B cell (primary cell): ENCODE measurements at regions not wholly inside any gene's neighbourhood (a gene's known extent, or its start where the extent isn't known, plus 50 kb on each side); places are given as distances from the start of the nearest gene placed in this dataset.

Experiments used
- ATAC-seq: fragments of 200-7000 bp; cut with Tn5 transposase; one replicate; pipeline ENCODE4 v1.10.0; 2021; ENCODE audit warnings: low read depth, mild to moderate bottlenecking, moderate number of reproducible peaks, moderate library complexity
- CTCF ChIA-PET: fragments of 350-600 bp; sonication (Branson Sonifier 250); formaldehyde crosslinking; loops from one replicate; lab custom pipeline; 2021; ENCODE audit warnings: antibody characterized with exemption, inconsistent platforms; lab: Charles Lee
- POLR2A ChIA-PET: fragments of 350-600 bp; sonication (Branson Sonifier 250); formaldehyde crosslinking; loops from one replicate; lab custom pipeline; 2021; ENCODE audit warnings: antibody characterized with exemption; lab: Charles Lee
- DNase-seq: peaks from one replicate; pipeline ENCODE4 v3.0.0; 2013
- H2AFZ ChIP-seq: 2 replicates; pipeline ENCODE4 v1.6.1; 2012; ENCODE audit warnings: mild to moderate bottlenecking, low read depth, low read length; ENCODE audit not compliant: insufficient read depth, poor library complexity, severe bottlenecking
- H3K27ac ChIP-seq, 2 donors: 1 replicate in 1 of 2; 2 replicates in 1 of 2; pipeline ENCODE4 v1.5.1; 2012 to 2013; ENCODE audit warnings: low read length in 2 of 2, mild to moderate bottlenecking in 2 of 2, moderate library complexity in 1 of 2
- H3K27me3 ChIP-seq, 4 experiments: fragments of 200-600 bp in 1 of 4; sonication (generic) in 1 of 4; replicated peaks in 1 of 4; 1 replicate in 2 of 4; 2 replicates in 2 of 4; pipeline versions ENCODE4 v1.6.1 to v1.7.0; 2013 to 2016; ENCODE audit warnings: low read length in 3 of 4, mild to moderate bottlenecking in 2 of 4, mixed read lengths in 1 of 4, moderate library complexity in 1 of 4; ENCODE audit not compliant: insufficient read depth in 4 of 4, control insufficient read depth in 3 of 4; ENCODE audit errors: control extremely low read depth in 1 of 4
- H3K36me3 ChIP-seq, 2 experiments: replicated peaks in 1 of 2; 1 replicate in 1 of 2; 2 replicates in 1 of 2; pipeline versions ENCODE4 v1.6.1 to v1.7.1; 2013; ENCODE audit warnings: low read length in 1 of 2; ENCODE audit not compliant: insufficient read depth in 2 of 2, control insufficient read depth in 1 of 2; ENCODE audit errors: control extremely low read depth in 1 of 2, extremely low read depth in 1 of 2
- H3K4me1 ChIP-seq, 2 donors: fragments of 200-600 bp in 1 of 2; sonication (generic) in 1 of 2; 1 replicate in 1 of 2; 2 replicates in 1 of 2; pipeline versions ENCODE4 v1.5.1 to v1.6.1; 2013 to 2017; ENCODE audit warnings: low read length in 2 of 2; ENCODE audit not compliant: control insufficient read depth in 2 of 2, insufficient read depth in 2 of 2
- H3K4me2 ChIP-seq: replicated peaks from 2 replicates; pipeline ENCODE3; 2012; ENCODE audit warnings: mild to moderate bottlenecking, low read depth, low read length; ENCODE audit not compliant: poor library complexity, severe bottlenecking
- H3K4me3 ChIP-seq, 5 experiments: fragments of 200-600 bp in 1 of 5; sonication (generic) in 1 of 5; 1 replicate in 3 of 5; 2 replicates in 2 of 5; pipeline versions ENCODE4 v1.5.1 to v1.7.0; 2011 to 2016; ENCODE audit warnings: low read length in 4 of 5, mild to moderate bottlenecking in 4 of 5, low read depth in 2 of 5, control low read depth in 1 of 5, moderate library complexity in 1 of 5; ENCODE audit not compliant: insufficient read depth in 1 of 5; ENCODE audit errors: control extremely low read depth in 1 of 5, extremely low read depth in 1 of 5
- H3K79me2 ChIP-seq: fragments of 200-600 bp; sonication (generic); one replicate; pipeline ENCODE4 v1.6.0; 2016; ENCODE audit warnings: low read length; ENCODE audit not compliant: control insufficient read depth, insufficient read depth
- H3K9ac ChIP-seq: fragments of 200-600 bp; sonication (generic); 2 replicates; pipeline ENCODE4 v1.6.1; 2017; ENCODE audit warnings: mild to moderate bottlenecking, low read length, moderate library complexity
- H3K9me3 ChIP-seq, 3 donors: one replicate each; pipeline versions ENCODE4 v1.6.1 to v1.7.1; 2013; ENCODE audit warnings: low read length in 2 of 3; ENCODE audit not compliant: control insufficient read depth in 2 of 3, insufficient read depth in 1 of 3; ENCODE audit errors: control extremely low read depth in 1 of 3
- H4K20me1 ChIP-seq: 2 replicates; pipeline ENCODE4 v1.6.0; 2012; ENCODE audit warnings: mild to moderate bottlenecking, low read length; ENCODE audit not compliant: insufficient read depth, control insufficient read depth, poor library complexity, severe bottlenecking
- H3K27ac Mint-ChIP-seq: one replicate; pipeline ENCODE4 v1.8.0; 2021; ENCODE audit warnings: mixed read lengths
- H3K27me3 Mint-ChIP-seq: one replicate; pipeline ENCODE4 v1.8.0; 2021; ENCODE audit warnings: mixed read lengths
- H3K4me1 Mint-ChIP-seq: one replicate; pipeline ENCODE4 v1.8.0; 2021; ENCODE audit warnings: mixed read lengths
- H3K4me3 Mint-ChIP-seq: one replicate; pipeline ENCODE4 v1.8.0; 2021; ENCODE audit warnings: mixed read lengths
- H3K9me3 Mint-ChIP-seq: one replicate; pipeline ENCODE4 v1.8.0; 2022; ENCODE audit warnings: mixed read lengths; ENCODE audit not compliant: insufficient read depth
- EZH2 ChIP-seq: IDR thresholded peaks from 2 replicates; pipeline ENCODE4 v1.6.1; 2012; ENCODE audit warnings: borderline replicate concordance, low read depth, mild to moderate bottlenecking, moderate library complexity, low read length; ENCODE audit not compliant: insufficient read depth, poor library complexity, severe bottlenecking
- WGBS: methylation state at CpG from one replicate; pipeline ENCODE4 v1.1.5; 2013; ENCODE audit warnings: missing lambda C conversion rate; ENCODE audit not compliant: insufficient coverage; 5-methylcytosine and 5-hydroxymethylcytosine counted together
- intact Hi-C: fragments of 100-400 bp; cut with micrococcal nuclease; formaldehyde crosslinking; loops from one replicate; pipeline ENCODE4 v1.10.0; 2022
- TF ChIP-seq, protein P1 (sequence below): fragments of 200-600 bp; IDR thresholded peaks from one replicate; pipeline ENCODE4 v1.8.0; 2022; ENCODE audit warnings: antibody characterized with exemption, mild to moderate bottlenecking

DNA sequence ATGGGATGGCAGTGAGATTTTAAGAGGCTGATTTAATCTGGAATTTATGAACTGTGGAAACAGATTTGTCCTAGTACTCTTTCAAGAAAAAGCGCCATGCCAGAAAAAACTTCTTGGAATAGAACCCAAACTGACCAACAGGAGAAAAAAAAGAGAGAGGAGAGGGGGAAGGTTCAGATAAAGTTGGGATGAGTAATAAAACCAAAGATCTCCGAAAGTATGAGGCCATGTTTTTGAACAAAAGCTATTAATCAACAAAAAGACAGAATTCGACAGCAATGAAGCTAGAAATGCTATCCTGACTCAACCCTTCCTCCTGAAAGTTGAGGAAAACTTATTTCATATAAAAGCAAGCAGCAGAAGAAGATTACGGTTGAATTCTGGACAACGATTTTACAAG is 135.5 kb downstream of the CEMIP2 start:
- H3K9ac ChIP-seq = no peak overlapping the region
- no peaks in the 10 kb centered on the region for H3K9me3 ChIP-seq
- no peak overlapping the region for H2AFZ ChIP-seq
- no peaks in the 10 kb centered on the region for H3K36me3 ChIP-seq
- no peaks in the 10 kb centered on the region for H3K27me3 Mint-ChIP-seq
- no peak overlapping the region for H3K27ac Mint-ChIP-seq
- H3K4me1 ChIP-seq = peaks cover 5 to 7% of the 10 kb centered on the region in 2 donors
- WGBS = 100% methylated on average over 1 of the region's 5 CpGs
- CTCF ChIA-PET = no interaction called here
- TF ChIP-seq EZH2 = no peak
- TF ChIP-seq, protein P1, sequence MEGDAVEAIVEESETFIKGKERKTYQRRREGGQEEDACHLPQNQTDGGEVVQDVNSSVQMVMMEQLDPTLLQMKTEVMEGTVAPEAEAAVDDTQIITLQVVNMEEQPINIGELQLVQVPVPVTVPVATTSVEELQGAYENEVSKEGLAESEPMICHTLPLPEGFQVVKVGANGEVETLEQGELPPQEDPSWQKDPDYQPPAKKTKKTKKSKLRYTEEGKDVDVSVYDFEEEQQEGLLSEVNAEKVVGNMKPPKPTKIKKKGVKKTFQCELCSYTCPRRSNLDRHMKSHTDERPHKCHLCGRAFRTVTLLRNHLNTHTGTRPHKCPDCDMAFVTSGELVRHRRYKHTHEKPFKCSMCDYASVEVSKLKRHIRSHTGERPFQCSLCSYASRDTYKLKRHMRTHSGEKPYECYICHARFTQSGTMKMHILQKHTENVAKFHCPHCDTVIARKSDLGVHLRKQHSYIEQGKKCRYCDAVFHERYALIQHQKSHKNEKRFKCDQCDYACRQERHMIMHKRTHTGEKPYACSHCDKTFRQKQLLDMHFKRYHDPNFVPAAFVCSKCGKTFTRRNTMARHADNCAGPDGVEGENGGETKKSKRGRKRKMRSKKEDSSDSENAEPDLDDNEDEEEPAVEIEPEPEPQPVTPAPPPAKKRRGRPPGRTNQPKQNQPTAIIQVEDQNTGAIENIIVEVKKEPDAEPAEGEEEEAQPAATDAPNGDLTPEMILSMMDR = no peak
- H3K27me3 ChIP-seq = no peaks in the 10 kb centered on the region
- no peak for ATAC-seq
- POLR2A ChIA-PET = no interaction called here
- no peaks in the 10 kb centered on the region for H4K20me1 ChIP-seq
- no peak overlapping the region for H3K4me3 Mint-ChIP-seq
- peaks cover 10% of the 10 kb centered on the region for H3K4me1 Mint-ChIP-seq
- no peak overlapping the region for H3K27ac ChIP-seq
- intact Hi-C loops = no loop called here
- no peak overlapping the region for H3K4me3 ChIP-seq
- no peak overlapping the region for H3K4me2 ChIP-seq
- no peaks in the 10 kb centered on the region for H3K79me2 ChIP-seq
- H3K9me3 Mint-ChIP-seq = no peaks in the 10 kb centered on the region
- DNase-seq = no peak

DNA sequence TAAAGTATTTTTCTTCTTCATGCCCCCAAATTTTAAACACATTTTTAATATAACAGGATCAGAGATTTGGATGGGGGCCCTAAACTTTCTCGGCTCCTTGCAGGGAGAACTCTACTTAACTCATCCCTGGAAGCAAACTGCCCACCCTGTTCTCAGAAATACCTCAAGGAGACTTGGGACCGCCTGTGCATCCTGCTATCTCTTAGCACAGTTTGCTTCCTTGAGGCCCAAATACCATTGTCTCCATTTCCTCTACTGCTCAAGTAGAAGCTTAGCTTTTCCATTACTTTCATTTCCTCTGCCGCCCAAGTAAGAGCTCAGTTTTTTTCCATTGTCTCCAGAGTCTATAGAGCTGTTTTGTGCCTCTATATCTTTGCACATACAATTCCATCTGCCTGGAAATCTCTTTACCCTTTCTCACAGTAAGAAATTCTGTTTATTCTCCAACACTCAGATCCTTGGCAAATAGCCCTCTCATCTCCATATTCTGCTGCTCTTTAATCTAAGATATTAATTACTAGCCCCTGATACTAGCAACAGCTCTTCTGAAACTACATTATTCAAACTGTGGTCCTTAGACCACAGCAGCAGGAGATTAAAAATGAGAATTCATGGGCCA is 137.8 kb downstream of the CEMIP2 start:
- H3K4me2 ChIP-seq = no peak overlapping the region
- POLR2A ChIA-PET = no interaction called here

More for the DNA sequence above, 137.8 kb downstream of the CEMIP2 start:
- H3K27ac Mint-ChIP-seq = no peak overlapping the region
- Histone ChIP-seq H3K4me3 (no peak overlapping the region), H3K27me3 (no peaks in the 10 kb centered on the region), H3K4me1 (no peaks in the 10 kb centered on the region), H3K27ac (no peak overlapping the region), H3K79me2 (no peaks in the 10 kb centered on the region), H3K9me3 (no peaks in the 10 kb centered on the region), H2AFZ (no peak overlapping the region), H4K20me1 (no peaks in the 10 kb centered on the region), H3K36me3 (no peaks in the 10 kb centered on the region), H3K9ac (no peak overlapping the region)
- WGBS = 84% methylated on average over 3 of the region's 3 CpGs
- ATAC-seq (no peak), DNase-seq (no peak)
- CTCF ChIA-PET = interaction anchor here (1.5 kb wide), 1 partner anchor 8 kb away, joined by 4 read pairs; no protein-coding TSS in a partner anchor
- TF ChIP-seq EZH2 = no peak
- TF ChIP-seq, protein P1 = no peak
- no peak overlapping the region for H3K4me3 Mint-ChIP-seq
- H3K9me3 Mint-ChIP-seq = no peaks in the 10 kb centered on the region
- no peaks in the 10 kb centered on the region for H3K4me1 Mint-ChIP-seq
- H3K27me3 Mint-ChIP-seq = no peaks in the 10 kb centered on the region
- intact Hi-C loops = no loop called here
